BLaER1 treated with 17β-estradiol and CSF1 and Interleukin-3, amounts not matched to agents 10 nM and 100 nM (cell line): ENCODE measurements at regions not wholly inside any gene's neighbourhood (a gene's known extent, or its start where the extent isn't known, plus 50 kb on each side); places are given as distances from the start of the nearest gene placed in this dataset.
A peak's percentile ranks its signal among the peaks of the same experiment; 100 is the strongest.

Experiments
- H3K27ac ChIP-seq, 11 experiments: shearing (Covaris generic); formaldehyde crosslinking; 2 replicates each; pipeline ENCODE4 v1.8.1; 2022
- H3K27me3 ChIP-seq, 11 experiments: shearing (Covaris generic); formaldehyde crosslinking; 2 replicates each; pipeline ENCODE4 v1.8.1; 2022
- H3K36me3 ChIP-seq, 11 experiments: shearing (Covaris generic); formaldehyde crosslinking; 2 replicates each; pipeline ENCODE4 v1.8.1; 2022
- H3K4me1 ChIP-seq, 10 experiments: shearing (Covaris generic); formaldehyde crosslinking; 2 replicates each; pipeline ENCODE4 v1.8.1; 2022
- H3K4me2 ChIP-seq, 11 experiments: shearing (Covaris generic); formaldehyde crosslinking; 2 replicates each; pipeline ENCODE4 v1.8.1; 2022
- H3K4me3 ChIP-seq, 10 experiments: shearing (Covaris generic); formaldehyde crosslinking; 2 replicates each; pipeline ENCODE4 v1.8.1; 2022
- H3K9ac ChIP-seq, 11 experiments: shearing (Covaris generic); formaldehyde crosslinking; 2 replicates each; pipeline ENCODE4 v1.8.1; 2022
- H3K9me3 ChIP-seq, 11 experiments: shearing (Covaris generic); formaldehyde crosslinking; replicated peaks in 1 of 11; 2 replicates each; pipeline ENCODE4 v1.8.1; 2022
- H4K20me1 ChIP-seq, 11 experiments: shearing (Covaris generic); formaldehyde crosslinking; 2 replicates each; pipeline ENCODE4 v1.8.1; 2022
- Cebpa-rat ChIP-seq, 11 experiments: shearing (Covaris generic); IDR thresholded peaks; 2 replicates each; pipeline ENCODE4 v1.8.1; 2022

GRCh38 chr14:71382315-71382714 is 475.1 kb downstream of the PCNX1 start:
- H3K4me2 ChIP-seq = no peak overlapping the region
- H3K36me3 ChIP-seq = peaks cover 0 to 41% (median 7%) of the 10 kb centered on the region in 11 experiments; a peak in 8 of 22 replicates
- no peak overlapping the region for H3K27ac ChIP-seq
- TF ChIP-seq Cebpa-rat (IDR thresholded peaks at IDR 0.05) = no peak
- H3K27me3 ChIP-seq = no peaks in the 10 kb centered on the region
- H3K4me1 ChIP-seq = peaks cover 0 to 24% (median 0%) of the 10 kb centered on the region in 10 experiments; a peak in 5 of 20 replicates
- peaks cover 5 to 39% (median 23%) of the 10 kb centered on the region in 11 experiments for H3K9me3 ChIP-seq
- H4K20me1 ChIP-seq = peaks cover 0 to 97% (median 8%) of the 10 kb centered on the region in 11 experiments; a peak in 5 of 22 replicates
- no peak overlapping the region for H3K9ac ChIP-seq
- H3K4me3 ChIP-seq = no peak overlapping the region

GRCh38 chr14:71383510-71383909 is 476.3 kb downstream of the PCNX1 start:
- H3K4me1 ChIP-seq = peaks cover 0 to 16% (median 0%) of the 10 kb centered on the region in 10 experiments; a peak in 5 of 20 replicates
- no peak for TF ChIP-seq Cebpa-rat (IDR thresholded peaks at IDR 0.05)
- no peak overlapping the region for H3K27ac ChIP-seq

GRCh38 chr14:71384007-71384845 is 477.0 kb downstream of the PCNX1 start:
- peaks cover 0 to 36% (median 7%) of the 10 kb centered on the region in 11 experiments; a peak in 8 of 22 replicates for H3K36me3 ChIP-seq
- no peak overlapping the region for H3K27ac ChIP-seq
- no peaks in the 10 kb centered on the region for H3K27me3 ChIP-seq
- H4K20me1 ChIP-seq = peaks cover 0 to 99% (median 8%) of the 10 kb centered on the region in 11 experiments; a peak in 7 of 22 replicates
- no peak overlapping the region for H3K4me3 ChIP-seq
- peaks cover 0 to 8% (median 0%) of the 10 kb centered on the region in 10 experiments; a peak in 4 of 20 replicates for H3K4me1 ChIP-seq
- TF ChIP-seq Cebpa-rat (IDR thresholded peaks at IDR 0.05) = no peak
- no peak overlapping the region for H3K9ac ChIP-seq
- no peak overlapping the region for H3K4me2 ChIP-seq
- H3K9me3 ChIP-seq = peaks cover 0 to 25% (median 7%) of the 10 kb centered on the region in 11 experiments; a peak in 14 of 22 replicates

More at GRCh38 chr14:71383510-71383909, 476.3 kb downstream of the PCNX1 start:
- Histone ChIP-seq H3K4me3 (no peak overlapping the region), H3K4me2 (no peak overlapping the region), H3K9me3 (peaks cover 0 to 27% (median 14%) of the 10 kb centered on the region in 11 experiments; a peak in 16 of 22 replicates), H3K27me3 (no peaks in the 10 kb centered on the region), H3K9ac (no peak overlapping the region), H3K36me3 (peaks cover 0 to 36% (median 7%) of the 10 kb centered on the region in 11 experiments; a peak in 8 of 22 replicates), H4K20me1 (peaks cover 0 to 99% (median 8%) of the 10 kb centered on the region in 11 experiments; a peak in 7 of 22 replicates)

- peaks cover 0 to 22% (median 5%) of the 10 kb centered on the region in 11 experiments; a peak in 9 of 22 replicates for H3K9me3 ChIP-seq
- H3K27ac ChIP-seq = no peak overlapping the region
- no peak overlapping the region for H3K4me2 ChIP-seq
- no peak overlapping the region for H3K9ac ChIP-seq
- peaks cover 0 to 98% (median 12%) of the 10 kb centered on the region in 11 experiments; a peak in 8 of 22 replicates for H4K20me1 ChIP-seq
- no peak overlapping the region for H3K4me3 ChIP-seq
- H3K4me1 ChIP-seq = peaks cover 0 to 6% (median 2%) of the 10 kb centered on the region in 10 experiments; a peak in 3 of 20 replicates
- H3K27me3 ChIP-seq = no peaks in the 10 kb centered on the region
- H3K36me3 ChIP-seq = peaks cover 0 to 45% (median 8%) of the 10 kb centered on the region in 11 experiments; a peak in 9 of 22 replicates
- no peak for TF ChIP-seq Cebpa-rat (IDR thresholded peaks at IDR 0.05)
Measured at GRCh38 chr14:71387753-71388152, 480.5 kb downstream of the PCNX1 start.

- peaks cover 0 to 22% (median 6%) of the 10 kb centered on the region in 11 experiments; a peak in 9 of 22 replicates for H3K9me3 ChIP-seq
- no peak for TF ChIP-seq Cebpa-rat (IDR thresholded peaks at IDR 0.05)
- no peak overlapping the region for H3K4me3 ChIP-seq
- no peaks in the 10 kb centered on the region for H3K27me3 ChIP-seq
- peaks cover 0 to 98% (median 11%) of the 10 kb centered on the region in 11 experiments; a peak in 9 of 22 replicates for H4K20me1 ChIP-seq
- H3K9ac ChIP-seq = no peak overlapping the region
- H3K4me2 ChIP-seq = no peak overlapping the region
- H3K36me3 ChIP-seq = peaks cover 0 to 47% (median 8%) of the 10 kb centered on the region in 11 experiments; a peak in 9 of 22 replicates
- H3K4me1 ChIP-seq = peaks cover 0 to 6% (median 2%) of the 10 kb centered on the region in 10 experiments; a peak in 3 of 20 replicates
- H3K27ac ChIP-seq = no peak overlapping the region
Measured at GRCh38 chr14:71388336-71388735, 481.1 kb downstream of the PCNX1 start.

GRCh38 chr14:71388862-71389261 is 481.6 kb downstream of the PCNX1 start:
- Histone ChIP-seq H3K36me3 (peaks cover 0 to 41% (median 8%) of the 10 kb centered on the region in 11 experiments; a peak in 9 of 22 replicates), H3K4me3 (no peak overlapping the region), H3K4me1 (peaks cover 0 to 6% (median 2%) of the 10 kb centered on the region in 10 experiments; a peak in 3 of 20 replicates), H3K4me2 (no peak overlapping the region), H4K20me1 (peaks cover 0 to 98% (median 5%) of the 10 kb centered on the region in 11 experiments; a peak in 9 of 22 replicates), H3K9ac (no peak overlapping the region), H3K27ac (no peak overlapping the region), H3K9me3 (peaks cover 0 to 22% (median 6%) of the 10 kb centered on the region in 11 experiments; a peak in 9 of 22 replicates), H3K27me3 (no peaks in the 10 kb centered on the region)
- TF ChIP-seq Cebpa-rat (IDR thresholded peaks at IDR 0.05) = no peak

- Histone ChIP-seq H3K27ac (no peak overlapping the region), H3K4me2 (no peak overlapping the region), H3K4me1 (peaks cover 8 to 37% (median 17%) of the 10 kb centered on the region in 10 experiments), H4K20me1 (peaks cover 0 to 45% (median 8%) of the 10 kb centered on the region in 11 experiments; a peak in 9 of 22 replicates), H3K9me3 (peaks cover 0 to 5% (median 0%) of the 10 kb centered on the region in 11 experiments; a peak in 3 of 22 replicates), H3K27me3 (no peaks in the 10 kb centered on the region), H3K4me3 (no peak overlapping the region), H3K36me3 (peaks cover 0 to 17% (median 0%) of the 10 kb centered on the region in 11 experiments; a peak in 3 of 22 replicates), H3K9ac (no peak overlapping the region)
- TF ChIP-seq Cebpa-rat (IDR thresholded peaks at IDR 0.05) = no peak
Measured at GRCh38 chr14:71394386-71394785, 487.1 kb downstream of the PCNX1 start.

GRCh38 chr14:71395151-71395604 is 487.9 kb downstream of the PCNX1 start:
- Histone ChIP-seq H3K4me1 (peaks cover 11 to 45% (median 24%) of the 10 kb centered on the region in 10 experiments), H3K4me2 (peak overlapping the region in 2 of 11 experiments; percentile 23 to 41; a peak in 2 of 22 replicates), H3K27me3 (no peaks in the 10 kb centered on the region), H3K4me3 (no peak overlapping the region), H4K20me1 (peaks cover 0 to 37% (median 8%) of the 10 kb centered on the region in 11 experiments; a peak in 9 of 22 replicates), H3K36me3 (peaks cover 0 to 17% (median 0%) of the 10 kb centered on the region in 11 experiments; a peak in 3 of 22 replicates), H3K9me3 (peaks cover 0 to 5% (median 0%) of the 10 kb centered on the region in 11 experiments; a peak in 3 of 22 replicates), H3K27ac (peak overlapping the region in 2 of 11 experiments; percentile 24 to 48; a peak in 2 of 22 replicates), H3K9ac (no peak overlapping the region)
- TF ChIP-seq Cebpa-rat (IDR thresholded peaks at IDR 0.05) = no peak
